GM13976 (cell line): ENCODE measurements at regions not wholly inside any gene's neighbourhood (a gene's known extent, or its start where the extent isn't known, plus 50 kb on each side); places are given as distances from the start of the nearest gene placed in this dataset.

Experiments used
- DNase-seq: peaks from one replicate; pipeline ENCODE4 v3.0.0; 2012; ENCODE audit warnings: low spot score
- in situ Hi-C: fragments of 300-500 bp; cut with MboI; formaldehyde crosslinking; loops from one replicate; pipeline ENCODE4 v1.12.0; 2022; ENCODE audit warnings: low sequenced_read_pairs, mixed read lengths, inconsistent platforms; ENCODE audit not compliant: unreplicated experiment
- TF ChIP-seq, protein P1 (sequence below): IDR thresholded peaks from 2 replicates; pipeline ENCODE4 v1.5.1; 2012; ENCODE audit warnings: borderline replicate concordance, mild to moderate bottlenecking; ENCODE audit not compliant: insufficient read depth; ENCODE audit errors: extremely low read depth, missing control alignments, control extremely low read depth

DNA sequence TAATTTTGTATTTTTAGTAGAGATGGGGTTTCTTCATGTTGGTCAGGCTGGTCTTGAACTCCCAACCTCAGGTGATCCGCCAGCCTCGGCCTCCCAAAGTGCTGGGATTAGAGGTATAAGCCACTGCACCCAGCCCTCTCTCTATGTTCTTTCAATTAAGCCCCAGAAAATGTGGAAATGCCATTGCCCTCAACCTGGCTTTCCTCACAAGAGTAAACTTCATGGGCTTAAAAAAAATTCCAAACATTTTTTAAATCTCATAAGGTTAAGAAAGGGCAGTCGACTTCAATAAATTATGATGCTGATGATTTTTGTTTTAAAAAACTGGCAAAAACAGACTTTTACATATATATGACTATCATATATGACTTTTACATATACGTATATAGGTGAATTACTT lies 107.6 kb downstream of the TES start:
- TF ChIP-seq, protein P1, sequence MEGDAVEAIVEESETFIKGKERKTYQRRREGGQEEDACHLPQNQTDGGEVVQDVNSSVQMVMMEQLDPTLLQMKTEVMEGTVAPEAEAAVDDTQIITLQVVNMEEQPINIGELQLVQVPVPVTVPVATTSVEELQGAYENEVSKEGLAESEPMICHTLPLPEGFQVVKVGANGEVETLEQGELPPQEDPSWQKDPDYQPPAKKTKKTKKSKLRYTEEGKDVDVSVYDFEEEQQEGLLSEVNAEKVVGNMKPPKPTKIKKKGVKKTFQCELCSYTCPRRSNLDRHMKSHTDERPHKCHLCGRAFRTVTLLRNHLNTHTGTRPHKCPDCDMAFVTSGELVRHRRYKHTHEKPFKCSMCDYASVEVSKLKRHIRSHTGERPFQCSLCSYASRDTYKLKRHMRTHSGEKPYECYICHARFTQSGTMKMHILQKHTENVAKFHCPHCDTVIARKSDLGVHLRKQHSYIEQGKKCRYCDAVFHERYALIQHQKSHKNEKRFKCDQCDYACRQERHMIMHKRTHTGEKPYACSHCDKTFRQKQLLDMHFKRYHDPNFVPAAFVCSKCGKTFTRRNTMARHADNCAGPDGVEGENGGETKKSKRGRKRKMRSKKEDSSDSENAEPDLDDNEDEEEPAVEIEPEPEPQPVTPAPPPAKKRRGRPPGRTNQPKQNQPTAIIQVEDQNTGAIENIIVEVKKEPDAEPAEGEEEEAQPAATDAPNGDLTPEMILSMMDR = no peak
- in situ Hi-C loops = no loop called here
- DNase-seq = no peak

DNA sequence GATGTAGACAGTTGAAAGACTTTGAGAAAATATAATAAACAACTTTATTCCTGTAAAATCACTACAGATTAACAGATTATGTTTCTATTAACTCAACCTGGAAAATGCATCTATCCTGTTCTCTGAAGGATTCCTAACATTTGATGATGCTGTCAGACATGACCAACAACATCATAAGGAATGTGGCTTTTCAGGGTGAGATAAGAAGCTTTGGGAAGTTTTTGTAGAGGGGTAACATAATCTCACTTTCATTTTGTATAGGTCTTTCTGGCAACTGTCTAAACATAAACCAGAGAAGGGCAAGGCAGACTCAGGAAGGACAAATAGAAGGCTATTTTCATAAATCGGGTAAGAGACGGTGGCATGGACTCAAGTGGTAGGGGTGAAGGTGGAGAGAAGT lies 112.2 kb downstream of the TES start:
- DNase-seq = no peak
- in situ Hi-C loops = no loop called here
- TF ChIP-seq, protein P1 = no peak

DNA sequence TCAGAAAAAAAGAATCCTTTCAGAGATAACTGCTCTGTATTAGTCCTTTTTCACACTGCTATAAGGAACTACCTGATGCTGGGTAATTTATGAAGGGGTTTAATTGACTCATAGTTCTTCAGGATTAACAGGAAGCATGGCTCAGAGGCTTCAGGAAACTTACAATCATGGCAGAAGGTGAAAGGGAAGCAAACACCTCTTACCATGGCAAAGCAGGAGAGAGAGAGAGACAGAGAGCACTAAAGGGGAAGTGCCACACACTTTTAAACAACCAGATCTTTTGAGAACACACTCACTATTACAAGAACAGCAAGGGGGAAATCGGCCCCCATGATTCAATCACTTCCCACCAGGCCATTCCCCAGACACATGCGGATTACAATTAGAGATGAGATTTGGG lies 114.2 kb downstream of the TES start:
- DNase-seq = no peak
- in situ Hi-C loops = no loop called here
- TF ChIP-seq, protein P1 = no peak

DNA sequence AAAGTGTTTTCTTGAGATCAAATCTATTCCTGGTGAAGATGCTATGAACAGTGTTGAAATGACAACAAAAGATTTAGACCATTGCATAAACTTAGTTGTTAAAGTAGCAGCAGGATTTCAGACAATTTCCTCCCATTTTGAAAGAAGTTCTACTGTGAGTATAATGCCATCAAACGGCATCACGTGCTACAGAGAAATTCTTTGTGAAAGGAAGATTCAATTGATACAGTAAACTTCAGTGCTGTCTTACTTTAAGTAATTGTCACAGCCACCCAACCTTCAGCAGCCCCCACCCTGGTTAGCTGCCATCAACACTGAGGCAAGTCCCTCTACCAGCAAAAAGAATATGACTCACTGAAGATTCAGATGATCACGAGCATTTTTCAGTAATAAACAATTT lies 115.2 kb downstream of the TES start:
- TF ChIP-seq, protein P1 = no peak
- in situ Hi-C loops = no loop called here
- DNase-seq = no peak

DNA sequence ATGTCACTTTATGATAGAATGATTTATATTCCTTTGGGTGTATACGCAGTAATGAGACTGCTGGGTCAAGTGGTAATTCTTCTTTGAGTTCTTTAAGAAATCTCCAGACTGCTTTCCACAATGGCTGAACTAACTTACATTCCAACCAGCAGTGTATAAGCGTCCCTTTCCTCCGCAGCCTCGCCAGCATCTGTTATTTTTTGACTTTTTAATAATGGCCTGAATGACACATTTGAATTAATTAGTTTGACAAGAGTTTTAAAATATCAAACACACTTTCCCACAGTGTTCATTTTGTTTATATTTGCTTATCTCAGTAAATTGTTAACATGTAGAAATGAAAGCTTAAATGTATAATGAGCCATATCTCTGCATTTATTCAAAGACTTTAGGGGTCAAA lies 116.8 kb downstream of the TES start:
- TF ChIP-seq, protein P1 = no peak
- DNase-seq = no peak
- in situ Hi-C loops = no loop called here

DNA sequence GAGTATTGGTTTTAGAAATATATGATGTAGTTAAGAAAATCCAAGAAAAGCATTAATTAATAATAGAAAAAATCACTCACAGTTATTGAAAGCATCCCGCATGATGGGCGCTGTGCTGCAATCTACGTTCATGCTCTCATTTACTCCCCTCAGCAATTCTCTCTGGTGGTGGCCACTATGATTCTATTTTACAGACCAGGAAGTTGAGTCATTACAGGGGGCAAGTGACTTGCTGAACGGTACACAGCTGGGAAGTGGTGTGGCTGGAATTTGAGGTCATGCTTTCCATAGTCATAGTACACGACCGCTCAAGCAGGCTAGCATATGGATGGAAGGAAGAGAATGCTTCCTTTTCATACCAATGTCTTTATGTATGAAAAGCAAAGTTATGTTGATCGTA lies 117.4 kb downstream of the TES start:
- TF ChIP-seq, protein P1 = no peak
- in situ Hi-C loops = no loop called here
- no peak for DNase-seq

DNA sequence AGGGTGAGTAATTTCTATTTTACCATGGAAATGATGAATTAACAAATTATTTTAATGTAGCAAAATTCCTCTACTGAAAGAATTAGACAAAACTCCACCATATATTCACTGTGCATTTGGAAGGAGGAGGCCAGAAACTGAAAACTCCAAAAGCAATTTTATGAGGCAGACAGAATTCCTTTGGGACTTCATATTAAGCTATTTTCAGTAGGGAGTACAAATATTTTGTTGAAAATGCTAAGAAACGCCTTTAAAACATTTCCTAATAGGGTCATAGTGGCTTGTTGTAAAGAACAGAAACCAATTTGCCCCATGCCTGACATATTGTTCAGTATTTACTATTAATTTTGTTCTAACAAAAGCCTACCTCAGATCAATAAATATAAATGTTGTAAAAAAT lies 117.8 kb downstream of the TES start:
- in situ Hi-C loops = no loop called here
- TF ChIP-seq, protein P1 = no peak
- no peak for DNase-seq
